Testis (tissue), 2 donors: ENCODE measurements at regions not wholly inside any gene's neighbourhood (a gene's known extent, or its start where the extent isn't known, plus 50 kb on each side); places are given as distances from the start of the nearest gene placed in this dataset.
"Not testable (repeated sequence)": the region's sequence is repeated elsewhere in the genome, so short reads cannot be mapped to it uniquely, and the experiment has no call there.

Experiments used
- DNase-seq: peaks from one replicate; pipeline ENCODE4 v3.0.0-alpha.2; 2019
- H3K27ac ChIP-seq, 2 donors: fragments of 200-600 bp; sonication (generic); one replicate each; pipeline ENCODE4 v1.5.1; 2019
- H3K27me3 ChIP-seq: fragments of 200-600 bp; sonication (generic); one replicate; pipeline ENCODE4 v1.5.1; 2019
- H3K36me3 ChIP-seq: fragments of 200-600 bp; sonication (generic); one replicate; pipeline ENCODE4 v1.5.1; 2017; ENCODE audit warnings: low read depth; ENCODE audit errors: missing control alignments
- H3K4me1 ChIP-seq: fragments of 200-600 bp; sonication (generic); one replicate; pipeline ENCODE4 v1.5.1; 2019
- H3K4me3 ChIP-seq, 2 donors: fragments of 200-600 bp; sonication (generic); one replicate each; pipeline ENCODE4 v1.5.1; 2017 to 2019
- H3K9me3 ChIP-seq: fragments of 200-600 bp; sonication (generic); one replicate; pipeline ENCODE4 v1.5.1; 2017
- CTCF ChIP-seq, 3 experiments: fragments of 450-650 bp in 2 of 3; fragments of 200-600 bp in 1 of 3; sonication (generic) in 1 of 3; IDR thresholded peaks; one replicate each; pipeline ENCODE4 v1.5.1; 2016 to 2019; ENCODE audit warnings: antibody characterized with exemption in 3 of 3, mild to moderate bottlenecking in 2 of 3, moderate library complexity in 1 of 3
- POLR2A ChIP-seq: fragments of 450-650 bp; IDR thresholded peaks from one replicate; pipeline ENCODE4 v1.6.1; 2017; ENCODE audit warnings: antibody characterized with exemption, mild to moderate bottlenecking, moderate library complexity
- WGBS, 2 donors: methylation state at CpG; one replicate each; pipeline ENCODE4 v1.1.5; 2018; 5-methylcytosine and 5-hydroxymethylcytosine counted together
- intact Hi-C: fragments of 100-400 bp; cut with DNase I; formaldehyde crosslinking; loops from one replicate; pipeline ENCODE4 v1.15.1; 2023; ENCODE audit warnings: low total_unique reads

DNA sequence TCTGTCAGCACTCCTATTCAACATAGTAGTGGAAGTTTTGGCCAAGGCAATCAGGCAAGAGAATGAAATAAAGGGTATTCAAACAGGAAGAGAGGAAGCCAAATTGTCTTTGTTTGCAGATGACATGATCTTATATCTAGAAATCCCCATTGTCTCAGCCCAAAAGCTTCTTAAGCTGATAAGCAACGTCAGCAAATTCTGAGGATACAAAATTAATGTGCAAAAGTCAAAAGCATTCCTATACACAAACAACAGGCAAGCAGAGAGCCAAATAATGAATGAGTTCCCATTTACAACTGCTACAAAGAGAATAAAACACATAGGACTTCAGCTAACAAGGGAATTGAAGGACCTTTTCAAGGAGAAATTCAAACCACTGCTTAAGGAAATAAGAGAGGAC is 280.4 kb upstream of the LUZP2 start:
- no peak for DNase-seq
- no peaks in the 10 kb centered on the region for H3K36me3 ChIP-seq
- H3K27me3 ChIP-seq = no peaks in the 10 kb centered on the region
- no peak overlapping the region for H3K27ac ChIP-seq
- no peaks in the 10 kb centered on the region for H3K9me3 ChIP-seq
- intact Hi-C loops = no loop called here
- TF ChIP-seq POLR2A (no peak), CTCF (IDR thresholded peaks at IDR 0.05) (no peak)
- H3K4me1 ChIP-seq = no peaks in the 10 kb centered on the region
- WGBS, 2 donors = 43 to 62% methylated on average over 1 of the region's 1 CpG
- no peak overlapping the region for H3K4me3 ChIP-seq

DNA sequence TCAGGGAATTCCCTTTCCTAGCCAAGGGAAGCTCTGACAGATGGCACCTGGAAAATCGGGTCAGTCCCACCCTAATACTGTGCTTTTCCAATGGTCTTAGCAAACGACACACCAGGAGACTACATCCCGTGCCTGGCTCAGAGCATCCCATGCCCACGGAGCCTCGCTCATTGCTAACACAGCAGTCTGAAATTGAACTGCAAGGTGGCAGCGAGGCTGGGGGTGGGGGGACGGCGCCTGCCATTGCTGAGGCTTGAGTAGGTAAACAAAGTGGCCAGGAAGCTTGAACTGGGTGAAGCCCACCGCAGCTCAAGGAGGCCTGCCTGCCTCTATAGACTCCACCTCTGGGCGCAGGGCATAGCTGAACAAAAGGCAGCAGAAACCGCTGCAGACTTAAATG is 279.5 kb upstream of the LUZP2 start:
- H3K9me3 ChIP-seq, H3K27ac ChIP-seq, DNase-seq, H3K4me1 ChIP-seq, intact Hi-C loops, H3K36me3 ChIP-seq, H3K27me3 ChIP-seq, H3K4me3 ChIP-seq: not testable (repeated sequence)
- 81 to 91% methylated on average over 8 to 10 of the region's 11 CpGs for WGBS, 2 donors

- DNase-seq = no peak
- Histone ChIP-seq H3K4me3 (no peak overlapping the region), H3K27me3 (no peaks in the 10 kb centered on the region), H3K36me3 (no peaks in the 10 kb centered on the region), H3K9me3 (no peaks in the 10 kb centered on the region), H3K4me1 (no peaks in the 10 kb centered on the region), H3K27ac (no peak overlapping the region)
- intact Hi-C loops = no loop called here
- TF ChIP-seq CTCF (IDR thresholded peaks at IDR 0.05) = no peak
- TF ChIP-seq POLR2A = no peak
- 32 to 43% methylated on average over 1 of the region's 1 CpG for WGBS, 2 donors
Measured at GRCh38 chr11:24225501-24225900, 271.4 kb upstream of the LUZP2 start.

- H3K4me3 ChIP-seq = no peak overlapping the region
- no peaks in the 10 kb centered on the region for H3K36me3 ChIP-seq
- TF ChIP-seq CTCF (IDR thresholded peaks at IDR 0.05) (no peak), POLR2A (no peak)
- no peaks in the 10 kb centered on the region for H3K27me3 ChIP-seq
- H3K9me3 ChIP-seq = no peaks in the 10 kb centered on the region
- no peak for DNase-seq
- 79 to 83% methylated on average over 1 of the region's 1 CpG for WGBS, 2 donors
- intact Hi-C loops = no loop called here
- H3K4me1 ChIP-seq = no peaks in the 10 kb centered on the region
- no peak overlapping the region for H3K27ac ChIP-seq
Measured at GRCh38 chr11:24226606-24227005, 270.2 kb upstream of the LUZP2 start.

DNA sequence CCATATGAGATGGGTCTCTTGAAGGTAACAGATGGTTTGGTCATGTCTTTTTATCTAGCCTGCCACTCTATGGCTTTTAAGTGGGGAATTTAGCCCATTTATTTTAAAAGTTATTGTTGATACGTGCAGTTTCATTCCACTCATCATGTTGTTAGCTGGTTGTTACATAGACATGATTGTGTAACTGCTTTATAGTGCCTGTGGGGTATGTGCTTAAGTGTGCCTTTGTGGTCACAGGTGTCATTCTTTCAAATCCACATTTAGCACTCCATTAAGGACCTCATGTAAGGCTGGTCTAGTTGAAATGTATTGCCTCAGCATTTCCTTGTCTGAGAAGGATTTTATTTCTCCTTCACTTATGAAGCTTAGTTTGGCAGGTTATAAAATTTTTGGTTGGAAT is 263.8 kb upstream of the LUZP2 start:
- 89 to 90% methylated on average over 1 of the region's 1 CpG for WGBS, 2 donors
- TF ChIP-seq CTCF (IDR thresholded peaks at IDR 0.05) (no peak), POLR2A (no peak)
- no peaks in the 10 kb centered on the region for H3K27me3 ChIP-seq
- intact Hi-C loops = no loop called here
- H3K9me3 ChIP-seq = no peaks in the 10 kb centered on the region
- no peak overlapping the region for H3K27ac ChIP-seq
- no peak for DNase-seq
- H3K4me3 ChIP-seq = no peak overlapping the region
- no peaks in the 10 kb centered on the region for H3K36me3 ChIP-seq
- H3K4me1 ChIP-seq = no peaks in the 10 kb centered on the region
